ENCODE measurements at regions not wholly inside any gene's neighbourhood (a gene's known extent, or its start where the extent isn't known, plus 50 kb on each side); places are given as distances from the start of the nearest gene placed in this dataset.

DNA sequence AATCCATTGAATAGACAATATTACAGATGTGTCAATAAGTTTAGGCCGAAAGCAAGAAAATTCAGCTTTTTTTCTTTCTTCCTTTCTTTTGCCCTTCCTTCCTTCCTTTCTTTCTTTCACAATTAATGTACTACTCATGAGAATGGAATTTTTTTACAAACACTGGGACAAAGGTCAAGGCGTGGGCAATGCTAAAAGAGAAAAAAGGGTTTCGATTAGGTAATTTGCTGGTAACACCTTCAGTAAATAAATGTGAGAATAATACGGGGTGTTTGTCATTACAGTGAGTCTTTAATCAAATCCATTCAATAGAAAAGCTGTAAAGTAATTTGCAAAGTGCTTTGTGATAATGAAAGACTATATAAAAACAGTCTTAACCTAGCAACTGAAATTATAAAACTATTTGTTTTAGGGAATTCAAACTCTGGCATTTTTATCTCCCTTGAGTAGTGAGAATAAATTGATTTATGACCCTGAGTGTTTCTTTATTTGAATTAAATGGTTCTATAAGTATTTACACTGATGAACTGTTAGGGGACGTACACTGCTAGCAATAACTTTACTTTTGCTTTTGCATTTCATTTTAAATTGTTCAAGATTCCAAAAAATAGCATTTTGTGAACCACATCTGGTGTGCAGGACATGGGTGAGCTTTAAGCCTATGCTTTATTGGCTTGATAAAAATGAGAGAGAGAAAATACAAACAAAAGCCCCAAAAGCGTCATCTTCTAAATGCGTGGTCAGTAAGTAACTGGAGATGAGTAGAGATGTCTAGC, 104.2 kb upstream of the THRB start:
- Histone ChIP-seq H3K27me3 (replicated peaks; ENCODE audit: control insufficient read depth, insufficient read depth, low read length) (no peaks in the 10 kb centered on the region), H3K9me3 (ENCODE audit: control insufficient read depth, low read length) (no peaks in the 10 kb centered on the region), H3K4me1 (ENCODE audit: control insufficient read depth, insufficient read depth, low read length) (peaks cover 47% of the 10 kb centered on the region), H3K36me3 (ENCODE audit: control insufficient read depth, insufficient read depth, low read length, severe bottlenecking) (no peaks in the 10 kb centered on the region), H3K4me3 (ENCODE audit: low read length) (peak overlapping the region; percentile 43), H3K9ac (ENCODE audit: low read length) (no peak overlapping the region)
- peak; percentile 50 for DNase-seq (ENCODE audit: low read depth)

DNA sequence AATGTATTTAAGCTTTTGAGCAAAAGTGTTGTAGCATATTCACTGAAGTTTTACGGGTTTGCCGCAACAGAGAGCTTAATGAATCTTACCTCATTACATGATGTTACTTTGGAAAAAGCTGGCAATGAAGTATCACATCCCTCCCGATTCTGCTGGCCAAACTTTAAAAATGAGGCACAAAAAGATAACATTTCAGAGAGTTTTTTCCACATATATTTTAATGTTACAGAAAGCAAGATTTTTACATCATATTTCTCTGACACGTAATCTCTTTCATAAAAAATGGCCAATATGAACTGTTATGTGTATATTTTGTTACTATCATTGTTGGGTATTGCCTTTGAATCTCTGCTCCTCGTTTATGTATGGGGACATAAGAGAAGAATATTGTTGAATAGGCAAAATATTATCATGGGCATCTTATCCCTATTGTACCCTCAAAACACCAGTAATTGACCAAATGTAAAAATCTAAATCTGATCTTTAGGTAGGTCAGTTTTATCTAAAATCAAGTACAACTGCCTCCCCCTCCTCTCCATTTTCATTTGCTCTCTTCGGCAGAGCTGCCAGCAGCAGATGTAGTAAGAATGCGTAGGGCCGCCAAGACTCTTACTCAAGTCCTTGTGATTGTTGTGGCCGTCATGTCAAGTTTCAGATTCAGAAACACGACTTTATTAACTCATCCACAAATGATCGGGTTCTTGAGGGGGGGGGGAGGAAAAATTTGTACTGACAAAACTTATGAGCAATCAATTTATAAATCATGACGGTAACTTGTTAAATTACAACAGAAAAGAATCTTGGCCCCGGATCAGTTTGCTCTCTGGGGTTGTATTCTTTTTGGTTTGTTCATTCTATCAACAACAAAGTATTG, 106.7 kb upstream of the THRB start:
- no peak for DNase-seq (ENCODE audit: low read depth)
- H3K4me3 ChIP-seq (ENCODE audit: low read length): peak overlapping the region; percentile 60
- no peaks in the 10 kb centered on the region for H3K9me3 ChIP-seq (ENCODE audit: control insufficient read depth, low read length)
- no peaks in the 10 kb centered on the region for H3K27me3 ChIP-seq (replicated peaks; ENCODE audit: control insufficient read depth, insufficient read depth, low read length)
- no peaks in the 10 kb centered on the region for H3K36me3 ChIP-seq (ENCODE audit: control insufficient read depth, insufficient read depth, low read length, severe bottlenecking)
- peaks cover 38% of the 10 kb centered on the region for H3K4me1 ChIP-seq (ENCODE audit: control insufficient read depth, insufficient read depth, low read length)
- peak overlapping the region; percentile 27 for H3K9ac ChIP-seq (ENCODE audit: low read length)

DNA sequence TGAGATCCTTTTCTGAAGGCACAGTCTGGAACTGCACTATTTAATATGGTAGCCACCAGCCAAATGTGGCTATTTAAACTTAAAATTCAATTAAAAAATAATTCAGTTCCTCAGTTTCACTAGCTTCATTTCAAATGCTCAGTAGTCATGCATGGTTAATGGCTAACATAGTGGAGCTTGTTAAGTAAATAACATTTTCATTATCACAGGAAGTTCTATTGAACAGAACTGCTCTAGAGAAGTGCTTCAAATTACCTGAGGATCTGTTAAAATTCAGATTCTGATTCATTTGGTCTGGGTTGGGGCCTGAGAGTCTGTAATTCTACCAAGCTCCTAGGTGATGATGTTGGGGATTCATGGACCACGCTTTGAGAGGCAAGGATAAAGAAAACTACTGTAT, 109.6 kb upstream of the THRB start:
- Histone ChIP-seq H3K4me3 (ENCODE audit: low read length) (no peak overlapping the region), H3K9me3 (ENCODE audit: control insufficient read depth, low read length) (no peaks in the 10 kb centered on the region), H3K27me3 (replicated peaks; ENCODE audit: control insufficient read depth, insufficient read depth, low read length) (no peaks in the 10 kb centered on the region), H3K4me1 (ENCODE audit: control insufficient read depth, insufficient read depth, low read length) (peaks cover 41% of the 10 kb centered on the region), H3K36me3 (ENCODE audit: control insufficient read depth, insufficient read depth, low read length, severe bottlenecking) (no peaks in the 10 kb centered on the region), H3K9ac (ENCODE audit: low read length) (no peak overlapping the region)
- no peak for DNase-seq (ENCODE audit: low read depth)

DNA sequence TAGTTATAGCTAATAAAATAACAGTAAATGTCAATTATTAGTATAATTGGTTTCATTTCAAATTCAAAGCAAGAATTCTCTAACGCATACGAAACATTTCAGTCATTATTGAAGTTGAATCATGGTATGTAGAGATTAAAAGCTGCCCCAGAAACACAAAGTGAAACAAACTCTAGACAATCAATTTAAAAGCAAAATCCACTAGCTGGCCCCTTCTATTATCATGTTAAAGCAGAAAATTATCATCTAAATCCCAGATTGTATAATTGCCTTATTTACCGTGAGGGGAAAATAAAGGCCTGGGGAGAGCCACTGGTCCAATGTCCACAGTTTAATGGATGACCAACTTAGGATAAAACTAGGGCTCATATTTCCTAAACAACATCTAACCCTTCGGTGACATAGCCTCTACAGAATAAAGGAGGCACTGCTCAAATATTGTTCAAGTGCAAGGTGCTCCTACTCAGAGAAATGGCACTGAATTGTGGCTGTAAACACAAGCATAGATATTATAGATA, 110.9 kb upstream of the THRB start:
- H3K36me3 ChIP-seq (ENCODE audit: control insufficient read depth, insufficient read depth, low read length, severe bottlenecking): no peaks in the 10 kb centered on the region
- peaks cover 38% of the 10 kb centered on the region for H3K4me1 ChIP-seq (ENCODE audit: control insufficient read depth, insufficient read depth, low read length)
- H3K9me3 ChIP-seq (ENCODE audit: control insufficient read depth, low read length): no peaks in the 10 kb centered on the region
- no peak for DNase-seq (ENCODE audit: low read depth)
- H3K4me3 ChIP-seq (ENCODE audit: low read length): no peak overlapping the region
- no peak overlapping the region for H3K9ac ChIP-seq (ENCODE audit: low read length)
- no peaks in the 10 kb centered on the region for H3K27me3 ChIP-seq (replicated peaks; ENCODE audit: control insufficient read depth, insufficient read depth, low read length)

DNA sequence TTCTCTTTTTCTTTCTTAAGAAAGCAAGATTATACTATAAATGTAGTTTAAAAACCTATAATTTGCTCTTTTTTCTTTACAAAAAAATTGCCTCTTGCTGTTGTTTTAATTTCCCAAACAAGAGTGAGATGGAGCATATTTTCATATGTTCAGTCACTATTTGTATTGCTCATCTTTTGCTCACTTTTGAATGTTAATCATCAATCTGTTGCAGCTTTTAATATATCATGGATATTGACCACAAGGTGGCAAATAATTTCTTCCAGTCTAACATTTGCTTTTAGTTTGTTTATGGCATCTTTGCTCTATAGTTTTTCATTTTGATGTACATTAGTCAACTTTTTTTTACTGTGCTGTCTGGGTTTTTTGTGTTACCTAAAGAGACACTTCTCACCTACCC, 112.6 kb upstream of the THRB start:
- DNase-seq (ENCODE audit: low read depth): no peak
- no peaks in the 10 kb centered on the region for H3K36me3 ChIP-seq (ENCODE audit: control insufficient read depth, insufficient read depth, low read length, severe bottlenecking)
- H3K9me3 ChIP-seq (ENCODE audit: control insufficient read depth, low read length): no peaks in the 10 kb centered on the region
- H3K27me3 ChIP-seq (replicated peaks; ENCODE audit: control insufficient read depth, insufficient read depth, low read length): no peaks in the 10 kb centered on the region
- H3K9ac ChIP-seq (ENCODE audit: low read length): no peak overlapping the region
- peaks cover 23% of the 10 kb centered on the region for H3K4me1 ChIP-seq (ENCODE audit: control insufficient read depth, insufficient read depth, low read length)
- H3K4me3 ChIP-seq (ENCODE audit: low read length): no peak overlapping the region

DNA sequence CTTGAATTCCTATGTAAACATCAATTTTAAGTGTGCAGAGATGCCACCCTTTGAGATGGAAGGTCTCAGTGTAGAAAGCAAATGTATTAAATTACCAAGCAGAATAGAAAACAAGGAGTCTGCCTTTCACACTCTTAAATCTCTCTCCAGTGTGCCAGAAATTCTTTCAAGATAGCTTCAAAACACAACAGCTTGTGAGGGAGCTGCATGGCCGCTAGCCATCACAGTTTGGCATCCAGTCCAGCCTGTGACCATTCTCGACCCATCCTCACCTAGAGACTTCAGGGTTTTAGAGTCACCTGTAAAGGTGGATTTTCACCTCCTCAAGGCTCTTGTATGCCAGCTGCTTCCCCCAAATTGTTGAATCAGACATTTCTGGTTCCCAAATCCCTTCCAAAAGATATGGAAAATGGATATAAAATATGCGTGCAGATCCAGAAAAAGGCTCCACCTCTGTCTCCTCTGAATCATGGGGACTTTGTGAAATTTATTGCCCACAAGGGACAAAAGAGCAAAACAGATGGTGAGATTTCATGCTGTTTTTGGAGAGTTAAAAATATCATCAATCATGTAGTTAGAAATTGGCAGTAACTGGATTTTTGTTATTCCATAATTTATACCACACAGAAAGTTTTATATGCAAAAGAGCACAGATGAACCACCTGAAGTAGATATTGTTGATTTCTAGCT, 114.2 kb upstream of the THRB start:
- H3K36me3 ChIP-seq (ENCODE audit: control insufficient read depth, insufficient read depth, low read length, severe bottlenecking): no peaks in the 10 kb centered on the region
- H3K4me1 ChIP-seq (ENCODE audit: control insufficient read depth, insufficient read depth, low read length): peaks cover 18% of the 10 kb centered on the region
- no peaks in the 10 kb centered on the region for H3K27me3 ChIP-seq (replicated peaks; ENCODE audit: control insufficient read depth, insufficient read depth, low read length)
- no peaks in the 10 kb centered on the region for H3K9me3 ChIP-seq (ENCODE audit: control insufficient read depth, low read length)
- H3K9ac ChIP-seq (ENCODE audit: low read length): peak overlapping the region; percentile 18
- peak overlapping the region; percentile 12 for H3K4me3 ChIP-seq (ENCODE audit: low read length)
- DNase-seq (ENCODE audit: low read depth): no peak

DNA sequence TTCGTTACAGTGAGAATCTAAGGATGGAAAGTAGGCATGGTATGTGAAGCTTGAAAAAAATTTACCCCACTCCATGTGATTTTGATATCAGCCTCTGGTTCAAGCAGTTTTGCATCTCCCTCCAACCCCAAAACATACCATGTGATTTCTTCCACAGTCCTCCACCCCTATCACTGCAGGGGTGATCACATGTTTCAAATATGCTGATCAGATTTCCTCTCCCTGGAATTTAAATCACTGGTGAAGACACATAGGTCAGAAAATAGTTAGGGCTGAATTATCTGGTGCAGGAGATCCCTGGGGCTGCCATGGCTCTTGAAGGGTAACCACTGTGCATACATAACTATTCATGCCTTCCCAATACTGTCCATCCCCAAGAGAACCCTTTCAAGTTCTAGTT, 119.7 kb upstream of the THRB start:
- Histone ChIP-seq H3K9me3 (ENCODE audit: control insufficient read depth, low read length) (no peaks in the 10 kb centered on the region), H3K27me3 (replicated peaks; ENCODE audit: control insufficient read depth, insufficient read depth, low read length) (no peaks in the 10 kb centered on the region), H3K9ac (ENCODE audit: low read length) (no peak overlapping the region), H3K36me3 (ENCODE audit: control insufficient read depth, insufficient read depth, low read length, severe bottlenecking) (no peaks in the 10 kb centered on the region), H3K4me1 (ENCODE audit: control insufficient read depth, insufficient read depth, low read length) (peaks cover 2% of the 10 kb centered on the region), H3K4me3 (ENCODE audit: low read length) (no peak overlapping the region)
- no peak for DNase-seq (ENCODE audit: low read depth)

DNA sequence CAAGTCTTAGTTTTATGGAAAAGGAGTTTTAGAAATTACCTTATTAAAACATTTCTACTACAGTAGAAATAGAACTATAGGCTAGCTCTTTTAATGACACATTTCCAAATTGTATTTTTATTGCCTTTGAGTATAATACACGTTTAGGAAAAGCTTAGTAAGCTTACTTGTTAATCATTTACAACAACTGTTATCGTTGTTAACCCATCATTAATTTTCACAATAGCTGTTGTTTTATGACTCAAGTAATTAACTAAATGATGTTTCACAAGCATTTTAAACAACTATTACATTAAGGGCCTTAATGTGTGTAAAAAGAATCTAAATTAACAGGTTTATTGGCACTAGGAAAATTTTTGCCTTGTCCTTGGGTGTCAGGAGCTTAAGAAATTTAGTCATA, 120.5 kb upstream of the THRB start:
- DNase-seq (ENCODE audit: low read depth): no peak
- no peak overlapping the region for H3K4me3 ChIP-seq (ENCODE audit: low read length)

DNA sequence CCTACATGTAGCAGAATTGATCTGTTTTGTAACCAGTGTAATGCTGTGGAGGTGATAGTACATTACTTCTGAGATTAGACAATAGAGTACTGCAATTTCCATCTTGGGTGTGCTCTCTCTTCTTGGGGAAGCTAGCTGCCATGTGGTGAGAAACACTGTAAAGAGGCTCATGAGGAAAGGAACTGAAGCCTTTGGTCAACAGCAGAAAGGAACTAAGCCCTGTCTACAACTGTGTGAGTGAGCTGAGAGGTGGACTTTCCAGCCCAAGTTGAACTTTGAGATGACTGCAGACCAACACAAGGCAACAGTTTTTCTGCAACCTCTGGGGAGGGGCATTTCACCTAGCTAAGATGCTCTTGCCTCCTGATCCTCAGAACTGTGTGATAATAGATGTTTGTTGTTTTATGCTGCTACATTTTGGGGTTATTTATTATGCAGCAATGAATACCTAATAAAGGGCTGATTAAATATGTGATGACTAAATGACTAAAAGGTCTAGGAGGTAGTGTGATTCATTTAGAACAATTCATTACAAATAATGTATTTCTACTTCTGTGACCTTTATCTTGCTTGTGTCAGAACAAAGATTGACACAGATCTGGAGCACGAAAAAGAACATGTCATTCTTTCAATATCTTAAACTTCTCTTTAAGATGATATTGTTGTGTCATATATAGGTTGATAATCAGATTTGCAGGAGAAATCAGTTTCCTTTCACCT, 121.6 kb upstream of the THRB start:
- Histone ChIP-seq H3K4me1 (ENCODE audit: control insufficient read depth, insufficient read depth, low read length) (no peaks in the 10 kb centered on the region), H3K9me3 (ENCODE audit: control insufficient read depth, low read length) (no peaks in the 10 kb centered on the region), H3K9ac (ENCODE audit: low read length) (no peak overlapping the region), H3K4me3 (ENCODE audit: low read length) (no peak overlapping the region), H3K36me3 (ENCODE audit: control insufficient read depth, insufficient read depth, low read length, severe bottlenecking) (no peaks in the 10 kb centered on the region), H3K27me3 (replicated peaks; ENCODE audit: control insufficient read depth, insufficient read depth, low read length) (no peaks in the 10 kb centered on the region)
- DNase-seq (ENCODE audit: low read depth): no peak

More for the DNA sequence above, 120.5 kb upstream of the THRB start:
- Histone ChIP-seq H3K9me3 (ENCODE audit: control insufficient read depth, low read length) (no peaks in the 10 kb centered on the region), H3K36me3 (ENCODE audit: control insufficient read depth, insufficient read depth, low read length, severe bottlenecking) (no peaks in the 10 kb centered on the region), H3K4me1 (ENCODE audit: control insufficient read depth, insufficient read depth, low read length) (no peaks in the 10 kb centered on the region), H3K27me3 (replicated peaks; ENCODE audit: control insufficient read depth, insufficient read depth, low read length) (no peaks in the 10 kb centered on the region), H3K9ac (ENCODE audit: low read length) (no peak overlapping the region)

DNA sequence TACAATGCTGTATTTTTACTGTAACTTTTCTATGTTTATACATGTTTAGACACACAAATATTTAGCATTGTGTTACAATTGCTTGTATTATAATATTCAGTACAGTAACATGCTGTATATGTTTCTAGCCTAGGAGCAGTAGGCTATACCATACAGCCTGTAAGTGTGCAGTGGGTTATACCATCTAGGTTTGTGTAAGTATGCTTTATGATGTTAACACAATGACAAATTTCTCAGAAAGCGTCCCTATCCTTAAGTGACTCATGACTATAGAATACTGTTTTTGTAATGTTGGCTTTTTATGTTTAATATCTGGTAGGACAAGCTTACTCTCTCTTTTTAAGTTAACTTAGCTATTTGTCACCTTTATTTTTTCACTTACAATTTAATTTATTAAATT, 127.5 kb upstream of the THRB start:
- no peak for DNase-seq (ENCODE audit: low read depth)

More for the DNA sequence above, 127.5 kb upstream of the THRB start:
- H3K4me3 ChIP-seq (ENCODE audit: low read length): no peak overlapping the region
- no peaks in the 10 kb centered on the region for H3K27me3 ChIP-seq (replicated peaks; ENCODE audit: control insufficient read depth, insufficient read depth, low read length)
- no peaks in the 10 kb centered on the region for H3K4me1 ChIP-seq (ENCODE audit: control insufficient read depth, insufficient read depth, low read length)
- H3K36me3 ChIP-seq (ENCODE audit: control insufficient read depth, insufficient read depth, low read length, severe bottlenecking): no peaks in the 10 kb centered on the region
- H3K9ac ChIP-seq (ENCODE audit: low read length): no peak overlapping the region
- H3K9me3 ChIP-seq (ENCODE audit: control insufficient read depth, low read length): no peaks in the 10 kb centered on the region
